Dendritic cell treated with granulocyte-macrophage colony-stimulating factor and Interleukin-4, amounts not matched to agents 40 ng/mL and 50 ng/mL, for 4 days (primary cell): ENCODE measurements at regions not wholly inside any gene's neighbourhood (a gene's known extent, or its start where the extent isn't known, plus 50 kb on each side); places are given as distances from the start of the nearest gene placed in this dataset.
"Not testable (repeated sequence)": the region's sequence is repeated elsewhere in the genome, so short reads cannot be mapped to it uniquely, and the experiment has no call there.

Experiments
- H3K27ac Mint-ChIP-seq: one replicate; pipeline ENCODE4 v1.8.0; 2022; ENCODE audit warnings: mild to moderate bottlenecking, mixed read lengths
- H3K27me3 Mint-ChIP-seq: one replicate; pipeline ENCODE4 v1.8.0; 2022; ENCODE audit warnings: mild to moderate bottlenecking, mixed read lengths
- H3K36me3 Mint-ChIP-seq: one replicate; pipeline ENCODE4 v1.8.0; 2022; ENCODE audit warnings: low read depth, mixed read lengths
- H3K4me1 Mint-ChIP-seq: one replicate; pipeline ENCODE4 v1.8.0; 2022; ENCODE audit warnings: low read depth, mixed read lengths
- H3K4me3 Mint-ChIP-seq: one replicate; pipeline ENCODE4 v1.8.0; 2022; ENCODE audit warnings: mild to moderate bottlenecking, moderate library complexity, mixed read lengths
- H3K9me3 Mint-ChIP-seq: one replicate; pipeline ENCODE4 v1.8.0; 2022; ENCODE audit warnings: mixed read lengths
- intact Hi-C: fragments of 100-400 bp; cut with micrococcal nuclease; formaldehyde crosslinking; loops from one replicate; pipeline ENCODE4 v1.15.0; 2022

DNA sequence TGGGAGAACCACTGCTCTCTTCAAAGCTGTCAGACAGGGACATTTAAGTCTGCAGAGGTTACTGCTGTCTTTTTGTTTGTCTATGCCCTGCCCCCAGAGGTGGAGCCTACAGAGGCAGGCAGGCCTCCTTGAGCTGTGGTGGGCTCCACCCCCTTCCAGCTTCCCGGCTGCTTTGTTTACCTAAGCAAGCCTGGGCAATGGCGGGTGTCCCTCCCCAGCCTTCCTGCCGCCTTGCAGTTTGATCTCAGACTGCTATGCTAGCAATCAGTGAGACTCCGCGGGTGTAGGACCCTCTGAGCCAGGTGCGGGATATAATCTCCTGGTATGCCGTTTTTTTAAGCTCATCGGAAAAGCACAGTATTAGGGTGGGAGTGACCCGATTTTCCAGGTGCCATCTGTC is 141.0 kb downstream of the PLPPR4 start:
- intact Hi-C loops, H3K4me3 Mint-ChIP-seq: not testable (repeated sequence)

DNA sequence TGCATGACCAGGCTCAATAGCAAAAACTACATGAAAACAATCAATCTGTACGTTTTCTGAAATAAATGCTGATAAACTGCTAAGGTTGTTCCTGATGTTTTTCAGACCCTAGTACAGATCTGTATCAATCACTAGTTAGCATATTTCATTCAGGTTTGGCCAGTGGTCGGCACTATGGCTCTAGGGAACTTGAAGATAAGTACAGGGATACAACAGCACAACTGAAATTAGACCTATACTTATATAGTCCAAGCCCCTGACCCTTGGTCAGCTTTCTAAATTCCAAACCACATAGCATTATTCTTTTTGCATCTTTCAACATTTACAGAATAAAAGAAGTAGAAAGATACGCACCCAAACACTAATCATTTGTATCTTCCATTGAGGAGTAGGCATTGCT is 142.7 kb downstream of the PLPPR4 start:
- Mint-ChIP-seq H3K4me1 (no peaks in the 10 kb centered on the region), H3K27ac (no peak overlapping the region), H3K9me3 (no peaks in the 10 kb centered on the region), H3K36me3 (no peaks in the 10 kb centered on the region), H3K4me3 (no peak overlapping the region), H3K27me3 (no peaks in the 10 kb centered on the region)
- intact Hi-C loops = no loop called here

More for the DNA sequence above, 141.0 kb downstream of the PLPPR4 start:
- not testable (repeated sequence) for H3K4me1 Mint-ChIP-seq, H3K27ac Mint-ChIP-seq, H3K9me3 Mint-ChIP-seq, H3K36me3 Mint-ChIP-seq, H3K27me3 Mint-ChIP-seq

DNA sequence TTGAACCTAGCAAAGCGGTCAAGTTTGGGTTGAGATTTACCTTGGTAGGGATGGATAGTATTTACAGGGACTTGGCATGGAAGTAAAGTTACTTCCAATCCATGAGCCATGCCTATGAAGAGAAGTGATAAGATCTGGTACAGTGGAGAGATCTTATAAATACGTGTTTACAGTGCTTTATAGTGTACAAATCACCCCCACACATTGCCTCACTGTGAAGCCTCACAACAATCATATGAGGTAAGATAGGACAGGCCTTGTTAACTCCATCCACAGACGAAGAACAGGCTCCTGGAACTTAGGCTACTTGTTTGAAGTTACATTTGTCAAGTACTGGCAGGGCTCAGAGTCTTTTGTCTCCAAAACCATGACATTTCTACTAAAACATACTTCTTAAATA is 159.8 kb downstream of the PLPPR4 start:
- H3K4me3 Mint-ChIP-seq = no peak overlapping the region
- H3K4me1 Mint-ChIP-seq = no peaks in the 10 kb centered on the region
- no peaks in the 10 kb centered on the region for H3K36me3 Mint-ChIP-seq
- H3K9me3 Mint-ChIP-seq = no peaks in the 10 kb centered on the region
- no peaks in the 10 kb centered on the region for H3K27me3 Mint-ChIP-seq
- intact Hi-C loops = no loop called here
- H3K27ac Mint-ChIP-seq = no peak overlapping the region

DNA sequence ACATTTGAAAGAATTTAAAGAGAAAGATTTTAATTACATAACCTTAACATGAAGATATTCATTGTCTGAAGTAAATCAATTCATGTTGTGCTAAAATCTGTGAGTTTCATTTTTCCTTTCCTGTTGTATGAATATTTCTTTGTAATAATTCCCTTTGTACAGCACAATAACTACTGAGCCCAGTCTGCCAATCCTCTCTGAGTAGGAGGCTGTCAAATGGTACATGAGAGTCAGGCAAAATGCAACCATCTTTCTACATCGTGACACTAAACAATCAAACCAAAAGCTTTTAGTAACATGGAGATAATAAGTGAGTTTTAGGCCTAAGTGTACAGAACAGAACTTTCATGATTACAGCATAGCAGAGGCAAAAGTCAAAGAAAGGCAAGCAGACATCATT is 165.5 kb downstream of the PLPPR4 start:
- no peaks in the 10 kb centered on the region for H3K4me1 Mint-ChIP-seq
- no peak overlapping the region for H3K4me3 Mint-ChIP-seq
- intact Hi-C loops = no loop called here
- no peak overlapping the region for H3K27ac Mint-ChIP-seq
- H3K36me3 Mint-ChIP-seq = no peaks in the 10 kb centered on the region
- H3K27me3 Mint-ChIP-seq = no peaks in the 10 kb centered on the region
- no peaks in the 10 kb centered on the region for H3K9me3 Mint-ChIP-seq

DNA sequence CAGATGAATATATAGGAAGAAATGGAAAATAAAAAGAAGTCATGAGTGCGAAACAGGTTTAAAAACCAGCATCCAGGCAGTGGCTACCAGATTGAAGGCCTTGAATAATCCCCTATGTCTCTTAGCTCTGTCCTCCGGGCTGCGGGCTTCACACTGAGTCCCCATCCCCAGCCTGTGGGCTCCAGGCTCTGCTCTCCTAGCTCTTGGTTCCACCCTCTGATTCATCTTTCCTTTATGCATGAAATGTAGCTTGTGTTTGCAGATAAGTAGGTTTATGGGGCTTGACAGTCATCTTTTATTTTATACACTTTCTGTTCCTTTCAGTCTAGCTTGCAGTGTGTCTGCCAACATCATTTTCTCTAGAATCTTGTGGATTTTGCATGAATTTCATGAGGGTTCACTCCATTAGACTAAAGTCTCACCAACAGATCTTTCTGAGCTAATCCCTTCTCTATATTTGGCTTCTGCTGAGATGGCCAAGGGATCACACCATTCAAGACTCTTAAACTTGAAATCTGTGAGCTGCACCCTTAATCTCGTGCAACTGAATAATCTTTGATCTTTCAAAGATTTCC is 174.5 kb downstream of the PLPPR4 start:
- no peaks in the 10 kb centered on the region for H3K9me3 Mint-ChIP-seq

DNA sequence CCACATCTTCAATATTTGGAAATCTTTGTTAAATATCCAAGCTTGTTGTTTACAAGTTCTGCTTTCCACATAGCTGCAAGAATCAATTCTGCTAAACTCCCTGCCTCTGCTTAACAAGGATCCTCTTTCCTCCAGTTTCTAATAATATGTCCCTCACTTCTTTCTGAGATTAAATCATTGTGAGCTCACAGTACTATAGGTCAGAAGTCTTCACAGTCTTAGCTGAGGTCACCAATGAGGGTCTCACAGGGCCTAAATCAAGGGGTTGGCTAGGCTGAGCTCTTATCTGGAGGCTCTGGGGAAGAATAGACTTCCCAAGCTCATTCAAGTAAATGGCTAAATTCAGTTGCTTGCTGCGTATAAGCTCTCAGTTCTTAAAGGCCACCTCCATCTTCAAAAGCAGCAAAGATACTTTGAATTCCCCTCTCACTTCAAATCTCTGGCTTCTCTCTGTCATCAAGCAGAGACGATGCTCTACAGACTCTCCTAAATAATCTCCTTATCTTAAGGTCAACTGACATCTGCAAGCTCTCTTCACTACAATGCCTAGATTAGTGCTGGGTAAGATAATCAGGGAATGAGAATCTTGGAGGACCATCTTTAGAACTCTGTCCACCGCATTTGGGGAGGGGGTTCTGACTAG is 175.3 kb downstream of the PLPPR4 start:
- Mint-ChIP-seq H3K4me3 (no peak overlapping the region), H3K27me3 (no peaks in the 10 kb centered on the region), H3K4me1 (peaks cover 9% of the 10 kb centered on the region), H3K27ac (no peak overlapping the region), H3K36me3 (no peaks in the 10 kb centered on the region), H3K9me3 (no peaks in the 10 kb centered on the region)
- intact Hi-C loops = no loop called here

More for the DNA sequence above, 174.5 kb downstream of the PLPPR4 start:
- no peak overlapping the region for H3K27ac Mint-ChIP-seq
- no peaks in the 10 kb centered on the region for H3K36me3 Mint-ChIP-seq
- H3K27me3 Mint-ChIP-seq = no peaks in the 10 kb centered on the region
- H3K4me1 Mint-ChIP-seq = peaks cover 9% of the 10 kb centered on the region
- H3K4me3 Mint-ChIP-seq = no peak overlapping the region
- intact Hi-C loops = no loop called here

DNA sequence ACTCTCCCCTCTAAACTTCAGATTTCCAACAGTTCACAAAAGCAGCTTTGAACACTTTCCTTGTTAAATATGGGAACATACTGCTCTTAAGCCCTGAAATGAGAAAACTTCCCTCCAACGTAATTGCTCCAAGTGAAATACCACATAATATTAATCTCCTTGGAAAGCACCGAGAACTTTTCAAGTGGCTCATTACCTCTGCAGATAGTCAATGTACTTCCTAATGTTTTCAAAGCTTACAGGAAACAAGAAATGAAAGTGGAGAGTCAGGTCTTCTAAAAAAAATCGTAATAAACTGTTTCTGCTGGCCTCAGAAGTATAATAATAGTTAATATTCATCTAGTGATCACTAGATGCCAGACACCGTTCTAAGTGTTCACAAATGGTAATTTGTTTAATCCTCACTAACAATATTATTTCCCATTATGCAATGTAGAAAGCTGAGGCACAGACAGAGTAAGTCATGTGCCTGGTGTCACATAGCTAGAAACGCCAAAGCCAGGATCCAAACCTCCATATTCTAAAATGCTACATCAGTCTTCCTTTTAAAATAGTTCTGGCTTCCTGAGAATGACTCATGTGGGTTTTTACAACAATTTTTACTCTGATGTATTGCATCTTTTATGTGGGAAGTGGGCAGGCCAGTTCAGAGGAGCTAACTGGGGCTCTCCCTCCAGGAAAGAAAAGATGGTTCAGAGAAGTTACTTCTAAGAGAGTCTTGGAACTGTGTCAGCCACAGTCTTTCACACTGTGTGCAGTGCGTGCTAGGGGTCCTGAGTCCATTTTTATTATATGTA is 177.2 kb downstream of the PLPPR4 start:
- Mint-ChIP-seq H3K4me3 (no peak overlapping the region), H3K4me1 (peaks cover 9% of the 10 kb centered on the region), H3K27me3 (no peaks in the 10 kb centered on the region), H3K9me3 (no peaks in the 10 kb centered on the region), H3K36me3 (no peaks in the 10 kb centered on the region), H3K27ac (peak overlapping the region; percentile 32)
- intact Hi-C loops = no loop called here

DNA sequence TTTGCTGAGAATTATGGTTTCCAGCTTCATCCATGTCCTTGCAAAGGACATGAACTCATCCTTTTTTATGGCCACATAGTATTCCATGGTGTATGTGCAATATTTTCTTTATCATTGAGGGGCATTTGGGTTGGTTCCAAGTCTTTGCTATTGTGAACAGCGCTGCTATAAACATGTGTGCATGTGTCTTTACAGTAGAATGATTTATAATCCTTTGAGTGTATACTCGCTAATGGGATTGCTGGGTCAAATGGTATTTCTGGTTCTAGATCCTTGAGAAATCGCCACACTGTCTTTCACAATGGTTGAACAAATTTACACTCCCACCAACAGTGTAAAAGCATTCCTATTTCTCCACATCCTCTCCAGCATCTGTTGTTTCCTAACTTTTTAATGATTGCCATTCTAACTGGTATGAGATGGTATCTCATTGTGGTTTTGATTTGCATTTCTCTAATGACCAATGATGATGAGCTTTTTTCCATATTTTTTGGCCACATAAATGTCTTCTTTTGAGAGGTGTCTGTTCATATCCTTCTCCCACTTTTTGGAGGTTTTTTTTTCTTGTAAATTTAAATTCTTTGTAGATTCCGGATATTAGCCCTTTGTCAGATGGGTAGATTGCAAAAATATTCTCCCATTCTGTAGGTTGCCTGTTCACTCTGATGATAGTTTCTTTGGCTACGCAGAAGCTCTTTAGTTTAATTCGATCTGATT is 180.1 kb downstream of the PLPPR4 start:
- H3K27ac Mint-ChIP-seq, H3K27me3 Mint-ChIP-seq, intact Hi-C loops, H3K9me3 Mint-ChIP-seq, H3K4me3 Mint-ChIP-seq, H3K4me1 Mint-ChIP-seq, H3K36me3 Mint-ChIP-seq: not testable (repeated sequence)

DNA sequence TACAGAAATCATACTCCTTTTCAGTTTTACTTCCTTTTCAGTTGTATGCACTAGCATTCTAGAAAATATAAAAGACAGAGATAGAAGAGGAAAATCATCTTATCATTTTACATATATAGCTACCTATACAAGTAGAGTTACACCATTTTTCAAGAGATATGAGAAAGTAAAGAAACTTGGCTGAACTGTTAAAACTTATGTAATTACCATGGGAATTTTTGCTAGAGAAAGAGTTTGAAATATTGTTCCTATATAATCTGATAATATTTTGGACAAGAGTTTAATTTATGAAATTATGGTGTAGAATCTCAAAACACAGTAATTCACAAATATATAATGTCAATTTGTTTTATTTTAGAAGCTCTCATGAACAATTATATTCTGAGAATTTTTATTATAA is 180.8 kb downstream of the PLPPR4 start:
- no peaks in the 10 kb centered on the region for H3K27me3 Mint-ChIP-seq
- intact Hi-C loops = no loop called here
- peaks cover 9% of the 10 kb centered on the region for H3K4me1 Mint-ChIP-seq
- H3K36me3 Mint-ChIP-seq = no peaks in the 10 kb centered on the region
- H3K27ac Mint-ChIP-seq = no peak overlapping the region
- H3K9me3 Mint-ChIP-seq = no peaks in the 10 kb centered on the region
- H3K4me3 Mint-ChIP-seq = no peak overlapping the region

DNA sequence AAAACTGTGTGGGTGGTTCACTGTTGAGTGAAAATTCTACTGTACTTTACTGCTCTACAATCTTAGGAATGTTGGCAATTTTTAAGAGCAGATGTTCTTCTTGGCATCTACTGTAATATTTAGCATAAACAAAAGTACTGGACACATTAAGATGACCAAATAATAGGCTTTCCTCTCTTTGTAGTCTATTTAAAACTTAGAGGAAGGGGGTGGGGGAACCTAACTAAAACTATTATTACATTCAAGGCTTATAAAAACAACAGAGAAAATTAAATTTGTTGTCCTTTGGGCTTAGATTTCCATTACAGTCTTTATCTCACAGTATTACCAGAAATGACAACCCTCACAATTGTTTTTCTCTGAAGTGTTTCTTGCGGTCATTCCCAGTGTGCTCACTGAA is 181.2 kb downstream of the PLPPR4 start:
- Mint-ChIP-seq H3K9me3 (no peaks in the 10 kb centered on the region), H3K27me3 (no peaks in the 10 kb centered on the region), H3K36me3 (no peaks in the 10 kb centered on the region), H3K27ac (no peak overlapping the region), H3K4me1 (peaks cover 9% of the 10 kb centered on the region), H3K4me3 (no peak overlapping the region)
- intact Hi-C loops = no loop called here

DNA sequence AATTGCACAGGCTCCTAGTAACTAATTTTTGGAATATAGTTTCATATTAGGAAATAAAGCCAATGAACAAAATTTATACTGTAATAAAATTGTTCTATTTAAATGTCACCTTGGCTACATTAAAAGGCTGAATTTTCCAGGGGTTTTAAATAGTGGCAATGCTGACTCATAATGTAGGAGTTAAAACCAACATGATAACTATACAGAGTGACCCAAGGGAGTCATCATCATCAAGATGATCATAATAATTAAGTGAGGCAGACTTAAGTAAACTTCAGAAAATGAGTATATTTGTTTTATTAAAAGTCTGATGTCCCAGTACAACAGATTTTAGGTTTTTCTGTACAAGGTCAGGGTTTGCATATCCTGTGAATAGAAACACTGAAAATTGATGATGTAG is 183.4 kb downstream of the PLPPR4 start:
- Mint-ChIP-seq H3K27me3 (no peaks in the 10 kb centered on the region), H3K4me3 (no peak overlapping the region), H3K9me3 (no peaks in the 10 kb centered on the region), H3K36me3 (no peaks in the 10 kb centered on the region), H3K4me1 (no peaks in the 10 kb centered on the region), H3K27ac (no peak overlapping the region)
- intact Hi-C loops = no loop called here

DNA sequence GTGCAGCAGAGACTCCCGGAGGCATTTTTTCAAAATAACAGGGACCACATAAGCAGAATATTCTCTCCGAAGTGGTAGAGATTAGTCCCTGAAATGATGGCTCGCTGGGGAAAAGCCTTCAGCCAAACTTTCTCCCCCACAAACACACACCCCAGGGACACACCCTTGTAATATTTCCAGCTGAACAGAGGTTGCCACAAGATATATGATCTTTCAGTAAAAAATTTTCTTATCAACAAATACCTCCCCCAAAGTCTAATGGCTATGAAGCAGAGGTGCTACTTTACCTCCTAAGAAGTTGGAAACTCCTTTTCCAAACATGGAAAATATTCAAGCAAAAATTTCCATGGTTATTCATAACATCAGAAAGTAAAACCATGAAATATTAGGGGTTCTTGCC is 190.2 kb upstream of the PALMD start:
- intact Hi-C loops = no loop called here
- no peaks in the 10 kb centered on the region for H3K4me1 Mint-ChIP-seq
- no peak overlapping the region for H3K4me3 Mint-ChIP-seq
- H3K27ac Mint-ChIP-seq = no peak overlapping the region
- H3K36me3 Mint-ChIP-seq = no peaks in the 10 kb centered on the region
- H3K9me3 Mint-ChIP-seq = no peaks in the 10 kb centered on the region
- no peaks in the 10 kb centered on the region for H3K27me3 Mint-ChIP-seq

DNA sequence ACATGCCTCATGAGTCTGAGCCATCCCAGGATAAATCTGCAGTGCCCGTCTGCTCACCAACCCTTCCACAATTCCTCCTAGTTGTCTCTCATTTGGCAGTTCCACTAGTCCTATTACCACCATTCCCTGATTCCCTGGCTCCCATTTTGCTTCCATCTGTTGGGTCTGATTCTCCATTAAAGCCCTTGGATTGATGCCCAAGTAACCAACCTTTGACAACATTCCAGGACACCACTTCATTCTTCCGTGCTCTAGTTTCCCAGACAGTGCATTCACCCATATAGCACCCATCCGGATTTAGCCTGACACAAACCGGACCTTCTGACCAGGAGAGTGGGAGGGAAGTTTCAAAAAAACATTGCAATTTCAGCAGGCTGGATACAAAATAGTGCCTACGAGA is 189.4 kb upstream of the PALMD start:
- Mint-ChIP-seq H3K27ac (no peak overlapping the region), H3K4me1 (no peaks in the 10 kb centered on the region), H3K4me3 (no peak overlapping the region), H3K27me3 (no peaks in the 10 kb centered on the region), H3K36me3 (no peaks in the 10 kb centered on the region), H3K9me3 (no peaks in the 10 kb centered on the region)
- intact Hi-C loops = no loop called here
